Retinal pigment epithelial cell (primary cell): ENCODE measurements at regions not wholly inside any gene's neighbourhood (a gene's known extent, or its start where the extent isn't known, plus 50 kb on each side); places are given as distances from the start of the nearest gene placed in this dataset.

Experiments used
- DNase-seq: peaks from one replicate; pipeline ENCODE4 v3.0.0-alpha.2; 2010; ENCODE audit warnings: low read depth
- H3K4me3 ChIP-seq: 2 replicates; pipeline ENCODE4 v1.5.1; 2011; ENCODE audit warnings: mild to moderate bottlenecking, low read length, control low read depth, moderate library complexity
- TF ChIP-seq, protein P1 (sequence below): conservative IDR thresholded peaks from 2 replicates; pipeline ENCODE4 v1.5.1; 2011; ENCODE audit warnings: low read depth, low read length, control low read depth, inconsistent platforms

DNA sequence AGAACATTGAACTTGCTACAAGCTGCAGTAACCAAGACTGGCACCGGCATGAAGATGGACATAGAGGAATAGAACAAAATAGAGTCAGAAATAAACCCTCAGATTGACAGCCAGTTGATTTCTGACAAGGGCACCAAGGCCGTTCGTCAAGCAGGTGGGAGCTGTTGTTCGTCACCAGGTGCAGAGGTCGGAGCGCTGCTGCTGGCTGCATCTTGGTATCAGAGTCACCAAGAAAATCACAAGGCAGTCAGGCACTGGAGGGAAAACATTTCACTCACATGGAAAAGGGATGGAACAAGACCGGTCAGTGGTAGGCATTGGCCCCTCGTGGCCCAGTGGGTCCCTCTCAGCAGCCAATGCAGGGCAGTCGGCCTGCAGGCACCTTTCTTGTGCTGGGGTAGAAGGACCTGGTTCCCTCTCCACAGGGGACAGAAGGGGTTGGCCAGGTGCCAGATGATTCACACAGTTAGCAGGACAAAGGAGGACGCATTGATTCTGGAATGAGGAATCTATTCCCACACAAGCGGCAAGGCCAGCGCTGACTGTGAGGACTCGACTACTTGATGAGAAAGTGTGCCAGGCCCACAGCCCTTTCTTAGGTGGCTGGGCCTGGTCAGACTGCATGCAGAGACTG lies 115.8 kb upstream of the FGF3 start:
- TF ChIP-seq, protein P1, sequence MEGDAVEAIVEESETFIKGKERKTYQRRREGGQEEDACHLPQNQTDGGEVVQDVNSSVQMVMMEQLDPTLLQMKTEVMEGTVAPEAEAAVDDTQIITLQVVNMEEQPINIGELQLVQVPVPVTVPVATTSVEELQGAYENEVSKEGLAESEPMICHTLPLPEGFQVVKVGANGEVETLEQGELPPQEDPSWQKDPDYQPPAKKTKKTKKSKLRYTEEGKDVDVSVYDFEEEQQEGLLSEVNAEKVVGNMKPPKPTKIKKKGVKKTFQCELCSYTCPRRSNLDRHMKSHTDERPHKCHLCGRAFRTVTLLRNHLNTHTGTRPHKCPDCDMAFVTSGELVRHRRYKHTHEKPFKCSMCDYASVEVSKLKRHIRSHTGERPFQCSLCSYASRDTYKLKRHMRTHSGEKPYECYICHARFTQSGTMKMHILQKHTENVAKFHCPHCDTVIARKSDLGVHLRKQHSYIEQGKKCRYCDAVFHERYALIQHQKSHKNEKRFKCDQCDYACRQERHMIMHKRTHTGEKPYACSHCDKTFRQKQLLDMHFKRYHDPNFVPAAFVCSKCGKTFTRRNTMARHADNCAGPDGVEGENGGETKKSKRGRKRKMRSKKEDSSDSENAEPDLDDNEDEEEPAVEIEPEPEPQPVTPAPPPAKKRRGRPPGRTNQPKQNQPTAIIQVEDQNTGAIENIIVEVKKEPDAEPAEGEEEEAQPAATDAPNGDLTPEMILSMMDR = no peak
- no peak for DNase-seq
- no peak overlapping the region for H3K4me3 ChIP-seq

DNA sequence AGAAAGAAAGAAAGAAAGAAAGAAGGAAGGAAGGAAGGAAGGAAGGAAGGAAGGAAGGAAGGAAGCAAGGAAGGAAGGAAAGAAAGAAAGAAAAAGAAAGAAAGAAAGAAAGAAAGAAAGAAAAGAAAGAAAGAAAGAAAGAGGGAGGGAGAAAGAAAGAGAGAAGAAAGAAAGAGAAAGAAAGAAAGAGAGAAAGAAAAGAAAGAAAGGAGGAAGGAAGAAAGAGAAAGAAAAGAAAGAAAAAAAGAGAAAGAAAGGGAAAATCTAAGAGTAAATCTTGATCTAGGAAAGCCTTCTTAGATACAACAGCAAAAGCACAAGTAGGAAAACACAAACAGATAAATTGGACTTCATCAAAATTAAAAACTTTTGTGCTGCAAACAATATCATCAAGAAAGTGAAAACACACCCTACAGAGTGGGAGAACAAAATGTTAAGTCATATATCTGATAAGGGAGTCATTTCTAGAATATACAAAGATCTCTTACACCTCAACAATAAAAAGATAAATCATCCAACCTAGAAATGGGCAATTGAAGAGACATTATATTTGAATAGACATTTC lies 116.8 kb upstream of the FGF3 start:
- TF ChIP-seq, protein P1 = no peak
- no peak for DNase-seq

GRCh38 chr11:69936771-69937170 lies 117.6 kb upstream of the FGF3 start:
- TF ChIP-seq, protein P1 = no peak
- no peak overlapping the region for H3K4me3 ChIP-seq
- no peak for DNase-seq

More for the DNA sequence above, 116.8 kb upstream of the FGF3 start:
- H3K4me3 ChIP-seq = no peak overlapping the region

GRCh38 chr11:69938206-69938605 lies 119.0 kb upstream of the FGF3 start:
- H3K4me3 ChIP-seq = no peak overlapping the region
- TF ChIP-seq, protein P1 = no peak
- DNase-seq = no peak

DNA sequence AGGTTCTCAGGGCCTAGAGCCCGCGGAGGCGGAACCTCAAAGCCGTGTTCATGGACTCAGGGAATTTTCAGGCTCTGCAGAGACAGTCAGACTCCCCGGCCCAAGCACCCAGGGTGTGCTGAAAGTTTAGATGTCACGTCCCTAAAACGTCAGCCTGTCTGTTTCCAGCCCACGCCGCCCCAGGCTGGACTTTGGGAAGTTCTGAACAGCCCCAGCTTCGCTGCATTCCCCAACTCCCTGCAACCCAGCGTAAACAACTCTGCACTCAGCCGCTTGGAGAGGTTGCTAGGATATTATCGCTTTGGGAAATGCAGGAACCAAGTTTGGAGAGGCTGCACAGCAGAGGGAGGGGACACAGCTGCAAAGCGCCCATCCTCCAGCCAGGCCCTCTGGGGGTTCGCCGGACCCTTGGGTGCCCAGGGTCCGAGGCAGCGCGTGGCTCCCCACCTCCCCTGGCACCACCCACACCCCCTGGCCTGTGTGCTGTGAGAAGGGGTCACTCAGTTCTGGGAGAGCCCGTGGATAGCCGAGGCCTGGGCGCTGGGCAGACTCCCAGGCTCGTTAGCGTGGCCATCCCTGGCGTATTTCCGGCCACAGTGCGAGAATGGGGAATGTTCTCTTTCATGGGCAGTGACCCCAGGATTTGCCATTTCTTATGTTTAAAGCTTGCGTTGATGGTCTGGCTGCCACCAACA lies 120.5 kb upstream of the FGF3 start:
- H3K4me3 ChIP-seq = no peak overlapping the region
- TF ChIP-seq, protein P1 = no peak
- no peak for DNase-seq

- TF ChIP-seq, protein P1 = no peak
- no peak for DNase-seq
Measured at GRCh38 chr11:69940246-69940610, 121.0 kb upstream of the FGF3 start.

More at GRCh38 chr11:69940246-69940610, 121.0 kb upstream of the FGF3 start:
- no peak overlapping the region for H3K4me3 ChIP-seq
